HTR-8/SVneo (cell line): ENCODE measurements at regions not wholly inside any gene's neighbourhood (a gene's known extent, or its start where the extent isn't known, plus 50 kb on each side); places are given as distances from the start of the nearest gene placed in this dataset.
A peak's percentile ranks its signal among the peaks of the same experiment; 100 is the strongest.

Source experiments
- DNase-seq: peaks from one replicate; pipeline ENCODE4 v3.0.0; 2011; ENCODE audit warnings: low spot score, mixed read lengths; ENCODE audit not compliant: insufficient read length
- FAIRE-seq: peaks from 2 replicates; lab custom pipeline; 2011; peaks lifted over from hg19 to GRCh38; lab: Jason Lieb, UNC

DNA sequence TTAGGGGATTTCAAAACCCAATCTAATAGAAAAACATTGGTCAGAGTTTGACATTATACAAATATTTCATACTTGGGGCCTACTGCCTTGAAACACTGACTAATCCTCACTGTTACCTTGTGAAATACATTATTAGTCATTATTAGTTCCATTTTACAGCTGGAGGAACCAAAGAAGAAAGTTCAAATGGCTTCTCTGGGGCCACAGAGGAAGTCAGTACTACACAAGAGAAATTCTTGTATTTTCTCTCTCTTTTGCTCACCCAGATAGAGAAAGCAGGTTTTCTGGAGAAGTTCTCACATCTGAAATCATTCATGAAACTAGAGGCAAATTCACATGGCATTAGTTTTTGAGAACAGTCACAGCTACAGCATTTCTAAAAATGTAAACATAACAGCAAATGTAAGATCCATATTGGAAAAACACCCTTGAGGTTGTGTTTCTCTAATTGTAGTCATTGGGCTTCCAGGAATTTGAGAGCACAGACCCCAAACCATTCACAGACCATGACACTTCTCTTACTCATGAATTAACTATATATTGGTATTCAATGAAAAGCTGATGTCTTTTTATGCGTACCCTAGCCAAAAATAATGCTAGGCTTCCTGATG lies 83.0 kb downstream of the LLPH start:
- no peak for FAIRE-seq

DNA sequence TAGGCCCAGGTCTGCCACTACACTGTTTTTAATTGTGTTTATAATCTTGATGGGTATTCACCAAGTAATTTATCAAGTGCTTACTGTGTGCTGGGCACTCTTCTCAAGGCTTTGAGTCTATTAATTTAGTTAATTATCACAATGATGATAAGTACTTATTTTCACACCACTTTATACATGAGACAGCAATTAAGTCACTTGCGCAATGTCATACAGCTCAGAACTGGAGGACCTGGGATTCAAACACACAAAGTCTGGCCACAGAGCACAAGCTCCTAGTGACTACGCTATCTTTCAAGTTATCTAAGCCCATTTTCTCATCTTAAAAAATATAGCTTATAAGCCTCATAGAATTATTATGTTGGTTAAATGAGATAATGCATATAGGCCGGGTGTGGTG lies 85.0 kb downstream of the LLPH start:
- FAIRE-seq (no peak), DNase-seq (no peak)

More for the DNA sequence above, 83.0 kb downstream of the LLPH start:
- DNase-seq: no peak

- no peak for DNase-seq
- FAIRE-seq: no peak
Observed at GRCh38 chr12:66044731-66045130, 85.8 kb downstream of the LLPH start.

DNA sequence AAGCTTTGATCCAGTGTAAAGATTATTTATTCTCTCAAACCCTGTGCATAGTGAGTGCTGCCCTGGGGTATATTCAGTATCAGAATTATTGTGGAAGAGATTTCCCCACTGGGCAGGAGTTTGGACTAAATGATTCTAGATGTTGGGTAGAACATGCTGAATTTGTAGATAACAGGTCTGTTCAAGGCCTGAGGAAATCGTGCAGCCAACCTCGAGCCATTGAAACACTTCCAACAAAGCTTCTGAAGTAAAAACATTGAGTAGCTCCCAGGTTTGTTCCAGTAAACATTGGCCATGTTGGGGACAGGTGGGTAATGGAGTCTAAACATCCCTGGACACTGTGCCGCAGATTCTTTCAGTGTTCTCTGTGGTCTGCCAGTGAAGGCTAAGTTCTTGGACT lies 87.5 kb downstream of the LLPH start:
- no peak for DNase-seq
- FAIRE-seq: no peak

GRCh38 chr12:66041651-66042363 lies 88.7 kb downstream of the LLPH start:
- FAIRE-seq (no peak), DNase-seq (no peak)

- DNase-seq (peak; percentile 68), FAIRE-seq (peak; percentile 59)
Observed at GRCh38 chr12:66036317-66036716, 94.2 kb downstream of the LLPH start.

- DNase-seq (no peak), FAIRE-seq (no peak)
Observed at GRCh38 chr12:66035288-66035966, 95.1 kb downstream of the LLPH start.

DNA sequence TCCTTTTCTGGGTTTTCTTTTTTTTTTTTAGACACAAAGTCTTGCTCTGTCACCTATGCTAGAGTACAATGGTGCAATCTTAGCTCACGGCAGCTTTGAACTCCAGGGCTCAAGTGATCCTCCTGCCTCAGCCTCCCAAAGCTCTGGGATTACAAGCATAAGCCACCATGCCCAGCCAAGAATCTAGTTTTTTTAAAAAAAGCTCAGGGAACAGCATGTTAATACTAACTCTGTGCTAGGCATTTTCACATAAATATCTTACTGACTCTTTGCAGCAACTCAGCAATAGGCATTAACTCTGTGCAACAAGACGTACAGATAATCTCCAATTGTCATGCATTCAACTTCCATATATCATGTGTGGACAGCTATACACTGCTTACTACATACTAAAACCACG lies 97.4 kb downstream of the LLPH start:
- no peak for FAIRE-seq
- no peak for DNase-seq

DNA sequence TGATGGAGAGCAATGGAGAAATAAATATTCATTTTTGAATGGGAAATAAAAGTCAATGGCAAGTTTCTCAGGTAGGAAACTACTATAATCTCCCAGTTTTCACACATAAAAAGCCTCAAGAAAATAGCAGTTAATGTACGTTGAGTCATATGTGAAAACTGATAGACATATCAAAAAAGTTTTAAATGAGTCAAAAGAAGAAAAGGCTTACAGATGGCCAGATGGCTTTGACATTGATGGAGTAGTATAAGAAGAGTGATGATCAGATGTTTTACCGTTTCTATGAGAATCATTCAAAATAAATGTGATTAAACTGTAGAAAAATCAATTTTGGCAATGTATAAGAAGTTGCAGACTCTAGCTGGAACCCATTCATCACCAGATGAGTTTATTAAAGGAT lies 97.8 kb downstream of the LLPH start:
- DNase-seq (no peak), FAIRE-seq (no peak)

- DNase-seq (no peak), FAIRE-seq (no peak)
Observed at GRCh38 chr12:66030217-66030781, 100.3 kb downstream of the LLPH start.

DNA sequence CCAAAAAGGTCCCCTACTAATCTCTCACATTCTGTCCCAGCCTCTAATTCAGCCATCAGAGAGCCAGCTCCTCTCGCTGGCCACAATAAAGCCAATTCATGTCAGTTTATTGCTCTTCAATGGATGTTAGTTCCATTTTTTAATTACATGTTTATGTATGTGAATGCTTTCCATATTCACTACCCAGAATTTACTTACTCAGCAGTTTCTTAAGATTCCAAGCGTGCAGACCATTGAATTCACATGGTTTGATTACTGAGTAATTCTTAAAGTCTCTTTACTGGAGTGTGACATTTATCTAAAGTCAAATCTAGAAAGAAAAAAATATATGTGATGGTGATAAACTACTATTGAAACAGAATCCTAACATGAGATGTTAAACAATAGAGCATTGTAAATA lies 102.2 kb downstream of the LLPH start:
- no peak for DNase-seq

DNA sequence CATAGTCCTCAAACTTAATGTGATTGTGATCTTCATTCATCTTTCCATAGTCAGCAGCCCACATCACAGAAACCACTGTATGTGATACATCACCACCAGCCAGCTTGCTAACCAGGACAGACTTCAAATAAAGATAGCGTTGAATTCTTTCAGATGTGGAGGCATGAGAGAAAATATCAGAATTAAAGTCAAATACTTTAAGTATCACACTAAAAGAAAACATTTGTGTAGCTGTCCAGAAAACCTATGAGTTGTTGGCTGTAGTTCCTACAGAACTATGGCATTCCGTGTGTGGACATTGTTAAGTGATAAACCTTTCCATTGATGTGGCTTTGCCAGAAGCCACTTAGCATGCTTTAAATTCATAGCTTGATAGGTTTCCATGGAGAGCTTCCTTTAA lies 105.1 kb downstream of the LLPH start:
- DNase-seq (no peak), FAIRE-seq (no peak)

More for the DNA sequence above, 102.2 kb downstream of the LLPH start:
- no peak for FAIRE-seq

GRCh38 chr12:66024949-66025348 lies 105.6 kb downstream of the LLPH start:
- no peak for DNase-seq
- FAIRE-seq: no peak

DNA sequence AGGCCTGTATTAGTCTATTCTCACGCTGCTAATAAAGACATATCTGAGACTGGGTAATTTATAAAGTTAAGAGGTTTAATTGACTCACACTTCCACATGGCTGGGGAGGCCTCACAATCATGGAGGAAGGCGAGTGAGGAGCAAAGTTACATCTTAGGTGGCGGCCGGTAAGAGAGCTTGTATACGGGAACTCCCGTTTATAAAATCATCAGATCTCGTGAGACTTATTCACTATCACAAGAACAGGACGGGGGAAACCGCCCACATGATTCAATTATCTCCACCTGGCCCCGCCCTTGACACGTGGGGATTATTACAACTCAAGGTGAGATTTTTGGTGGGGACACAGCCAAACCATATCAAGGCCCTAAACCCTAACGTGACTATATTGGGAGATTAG lies 110.1 kb downstream of the LLPH start:
- DNase-seq (no peak), FAIRE-seq (no peak)

DNA sequence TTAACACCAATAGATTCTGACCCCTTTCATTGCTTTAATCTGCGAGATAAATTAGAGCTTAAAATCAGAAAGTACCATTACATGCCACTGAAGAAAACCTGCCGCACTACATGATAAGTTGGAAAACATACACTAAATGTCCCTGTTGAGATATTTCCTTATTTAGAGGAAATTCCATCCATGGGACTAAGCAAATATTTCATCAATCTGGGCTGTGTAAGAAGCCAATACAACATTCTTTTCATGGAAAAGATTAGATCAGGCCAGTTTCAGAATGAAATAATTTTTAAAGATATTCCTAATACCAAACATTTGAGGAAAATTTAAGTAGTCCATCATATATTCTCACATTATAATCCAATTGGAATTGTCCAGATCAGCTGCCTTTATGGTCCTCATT lies 112.8 kb downstream of the LLPH start:
- DNase-seq (no peak), FAIRE-seq (no peak)
